GM12874 (cell line): ENCODE measurements at regions not wholly inside any gene's neighbourhood (a gene's known extent, or its start where the extent isn't known, plus 50 kb on each side); places are given as distances from the start of the nearest gene placed in this dataset.

Experiments used
- CTCF ChIP-seq: IDR thresholded peaks from 2 replicates; pipeline ENCODE4 v1.5.1; 2011; ENCODE audit warnings: low read depth, mild to moderate bottlenecking, control low read depth, low read length, moderate library complexity; ENCODE audit not compliant: insufficient read depth

GRCh38 chr9:2560180-2560579 lies 61.4 kb upstream of the VLDLR start:
- no peak for TF ChIP-seq CTCF

- TF ChIP-seq CTCF, result no peak
Measured at GRCh38 chr9:2565676-2566340, 55.8 kb upstream of the VLDLR start.

- TF ChIP-seq CTCF, result no peak
Measured at GRCh38 chr9:2567922-2568321, 53.7 kb upstream of the VLDLR start.

GRCh38 chr9:2568689-2569088 lies 52.9 kb upstream of the VLDLR start:
- TF ChIP-seq CTCF, result no peak

- TF ChIP-seq CTCF, result no peak
Measured at GRCh38 chr9:2570615-2571479, 50.7 kb upstream of the VLDLR start.
